PC-3 (cell line): ENCODE measurements at regions not wholly inside any gene's neighbourhood (a gene's known extent, or its start where the extent isn't known, plus 50 kb on each side); places are given as distances from the start of the nearest gene placed in this dataset.

Experiments
- CTCF ChIP-seq: fragments of 300-600 bp; sonication (generic); conservative IDR thresholded peaks from 2 replicates; pipeline ENCODE4 v1.5.1; 2017; ENCODE audit warnings: antibody characterized with exemption, low read depth, mild to moderate bottlenecking, low read length
- EZH2 ChIP-seq: fragments of 300-600 bp; sonication (generic); IDR thresholded peaks from one replicate; pipeline ENCODE4 v1.6.1; 2017; ENCODE audit warnings: antibody characterized with exemption, mild to moderate bottlenecking, low read length; ENCODE audit not compliant: unreplicated experiment
- EZH2phosphoT487 ChIP-seq: fragments of 300-600 bp; sonication (generic); IDR thresholded peaks from 2 replicates; pipeline ENCODE4 v1.6.1; 2018; ENCODE audit warnings: mild to moderate bottlenecking, antibody characterized with exemption, low read length, borderline replicate concordance

GRCh38 chr2:210842896-210843295, 286.5 kb downstream of the CPS1 start:
- TF ChIP-seq EZH2phosphoT487, result no peak
- TF ChIP-seq CTCF, result no peak
- no peak for TF ChIP-seq EZH2
